ENCODE measurements at regions not wholly inside any gene's neighbourhood (a gene's known extent, or its start where the extent isn't known, plus 50 kb on each side); places are given as distances from the start of the nearest gene placed in this dataset.

DNA sequence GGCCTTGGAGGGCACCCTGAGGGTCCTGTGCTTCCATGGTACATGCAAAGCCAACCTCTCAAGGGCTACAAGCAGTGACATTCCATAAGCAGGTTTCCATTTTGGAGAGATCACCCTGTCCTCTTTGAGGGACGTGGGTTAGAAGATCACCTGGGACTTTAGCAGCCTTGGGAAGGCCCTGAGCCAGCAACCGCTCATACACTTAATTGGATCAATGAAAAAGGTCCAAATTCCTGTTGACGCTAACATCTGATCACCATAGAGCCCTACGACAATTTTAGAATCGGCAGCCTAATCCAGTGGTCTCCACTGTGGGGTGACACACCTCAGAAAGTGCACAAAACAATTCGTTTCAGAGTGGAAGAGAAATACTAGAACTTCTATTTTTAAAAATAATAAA, 196.0 kb upstream of the NR3C1 start:
- TF ChIP-seq, protein P1, sequence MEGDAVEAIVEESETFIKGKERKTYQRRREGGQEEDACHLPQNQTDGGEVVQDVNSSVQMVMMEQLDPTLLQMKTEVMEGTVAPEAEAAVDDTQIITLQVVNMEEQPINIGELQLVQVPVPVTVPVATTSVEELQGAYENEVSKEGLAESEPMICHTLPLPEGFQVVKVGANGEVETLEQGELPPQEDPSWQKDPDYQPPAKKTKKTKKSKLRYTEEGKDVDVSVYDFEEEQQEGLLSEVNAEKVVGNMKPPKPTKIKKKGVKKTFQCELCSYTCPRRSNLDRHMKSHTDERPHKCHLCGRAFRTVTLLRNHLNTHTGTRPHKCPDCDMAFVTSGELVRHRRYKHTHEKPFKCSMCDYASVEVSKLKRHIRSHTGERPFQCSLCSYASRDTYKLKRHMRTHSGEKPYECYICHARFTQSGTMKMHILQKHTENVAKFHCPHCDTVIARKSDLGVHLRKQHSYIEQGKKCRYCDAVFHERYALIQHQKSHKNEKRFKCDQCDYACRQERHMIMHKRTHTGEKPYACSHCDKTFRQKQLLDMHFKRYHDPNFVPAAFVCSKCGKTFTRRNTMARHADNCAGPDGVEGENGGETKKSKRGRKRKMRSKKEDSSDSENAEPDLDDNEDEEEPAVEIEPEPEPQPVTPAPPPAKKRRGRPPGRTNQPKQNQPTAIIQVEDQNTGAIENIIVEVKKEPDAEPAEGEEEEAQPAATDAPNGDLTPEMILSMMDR (IDR thresholded peaks at IDR 0.05) = no peak
- no peak for TF ChIP-seq POLR2AphosphoS5 (IDR thresholded peaks at IDR 0.05)
- TF ChIP-seq POLR2A (IDR thresholded peaks at IDR 0.05) = no peak
- Histone ChIP-seq H3K27me3 (no peaks in the 10 kb centered on the region), H3K9me3 (no peaks in the 10 kb centered on the region), H3K27ac (no peak overlapping the region), H3K36me3 (no peaks in the 10 kb centered on the region), H3K4me3 (no peak overlapping the region), H3K4me1 (peaks cover 0 to 3% (median 0%) of the 10 kb centered on the region in 4 donors)
- WGBS, 2 donors = 94 to 96% methylated on average over 6 of the region's 6 CpGs
- DNase-seq = no peak
- intact Hi-C loops (cut with DNase I) = no loop called here

DNA sequence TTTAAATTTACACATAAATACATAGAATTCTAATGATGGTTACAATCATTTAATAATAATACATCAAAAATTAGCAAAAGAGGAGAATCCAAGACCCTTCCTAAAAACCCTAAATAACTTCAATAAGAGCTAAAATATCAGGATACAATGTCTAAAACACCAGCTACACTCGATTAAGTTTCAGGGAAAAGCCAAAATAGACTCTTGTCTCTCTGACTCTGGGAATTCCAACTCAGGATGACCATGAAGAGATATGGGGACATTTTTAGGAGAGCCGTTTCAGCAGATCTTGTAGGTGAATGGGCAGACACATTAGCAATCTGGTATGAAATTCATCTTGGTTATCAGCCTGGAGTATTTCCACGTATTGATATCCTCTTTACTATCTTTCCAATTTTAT, 193.3 kb upstream of the NR3C1 start:
- no peak overlapping the region for H3K4me3 ChIP-seq
- WGBS, 2 donors = 95 to 97% methylated on average over 3 of the region's 3 CpGs
- TF ChIP-seq POLR2A (IDR thresholded peaks at IDR 0.05) (no peak), EP300 (IDR thresholded peaks at IDR 0.05) (no peak)
- TF ChIP-seq, protein P1 (IDR thresholded peaks at IDR 0.05) = no peak
- H3K27me3 ChIP-seq = no peaks in the 10 kb centered on the region
- no peaks in the 10 kb centered on the region for H3K9me3 ChIP-seq
- H3K36me3 ChIP-seq = no peaks in the 10 kb centered on the region
- no peak overlapping the region for H3K27ac ChIP-seq
- H3K4me1 ChIP-seq = peaks cover 0 to 3% (median 0%) of the 10 kb centered on the region in 4 donors
- intact Hi-C loops (cut with DNase I) = no loop called here
- DNase-seq = no peak

DNA sequence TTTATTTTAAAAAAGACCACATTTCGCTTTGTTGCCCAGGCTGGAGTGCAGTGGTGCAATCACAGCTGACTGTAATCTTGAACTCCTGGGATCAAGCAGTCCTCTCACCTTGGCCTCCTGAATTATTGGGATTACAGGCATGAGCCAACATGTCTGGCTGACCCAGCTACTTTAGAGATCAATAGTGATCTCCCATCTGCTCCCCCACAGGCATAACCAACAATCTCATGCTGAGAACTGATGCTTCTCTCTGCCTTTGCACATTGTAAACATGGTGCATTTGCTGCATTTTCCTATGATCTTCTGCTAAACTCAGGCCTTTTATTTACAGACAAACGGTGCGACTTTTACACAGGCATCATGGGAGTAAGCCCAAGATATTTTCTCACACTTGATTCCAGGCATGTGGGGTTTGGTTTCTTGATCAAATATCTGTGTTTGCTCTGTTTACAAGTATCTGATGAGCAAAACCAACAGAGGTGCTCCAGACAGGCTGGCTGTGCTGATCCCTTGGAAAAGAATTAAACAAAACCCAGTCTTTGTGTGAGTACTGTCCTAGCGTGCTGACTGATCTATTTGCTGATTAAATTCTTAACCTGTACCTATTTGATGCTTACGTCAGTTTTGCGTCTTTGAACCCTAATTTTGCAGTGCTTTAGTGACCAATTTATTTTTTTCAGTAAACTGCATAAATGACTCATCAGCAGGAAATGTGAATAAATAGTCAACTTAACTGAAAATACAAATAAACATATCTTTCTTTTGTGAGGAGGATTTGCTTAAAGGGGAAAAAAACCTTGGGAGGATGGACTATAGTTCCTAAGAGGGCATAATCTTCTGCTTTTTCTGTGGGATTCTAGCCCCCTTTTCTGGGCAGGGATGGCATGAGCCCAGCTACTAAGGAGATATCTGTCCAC, 191.7 kb upstream of the NR3C1 start:
- TF ChIP-seq POLR2AphosphoS5 (IDR thresholded peaks at IDR 0.05) = no peak
- TF ChIP-seq EP300 (IDR thresholded peaks at IDR 0.05) = no peak
- TF ChIP-seq, protein P1 (IDR thresholded peaks at IDR 0.05) = no peak
- TF ChIP-seq POLR2A (IDR thresholded peaks at IDR 0.05) = no peak
- WGBS, 2 donors = 75 to 77% methylated on average over 6 of the region's 6 CpGs
- H3K27me3 ChIP-seq = no peaks in the 10 kb centered on the region

DNA sequence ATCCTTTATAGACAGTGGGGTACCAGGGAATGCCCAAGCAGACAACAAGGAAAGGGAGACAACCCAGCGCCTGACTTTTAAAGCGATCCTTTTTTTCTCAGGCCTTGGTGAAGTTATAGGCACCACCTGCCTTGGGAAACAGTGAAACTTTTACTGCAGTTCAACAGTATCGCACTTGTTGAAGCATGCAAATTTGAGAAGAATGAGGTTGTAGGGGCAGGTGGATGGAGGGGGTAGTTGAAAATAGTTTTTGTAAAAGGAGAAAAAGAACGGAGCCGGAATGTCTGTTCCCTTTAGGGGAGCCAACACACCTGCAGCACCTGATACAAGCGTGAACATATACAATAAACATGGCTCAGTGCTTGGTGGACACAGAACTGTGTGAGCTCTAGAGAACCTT, 190.2 kb upstream of the NR3C1 start:
- Histone ChIP-seq H3K27me3 (no peaks in the 10 kb centered on the region), H3K36me3 (no peaks in the 10 kb centered on the region), H3K27ac (no peak overlapping the region), H3K4me1 (peaks cover 0 to 3% (median 0%) of the 10 kb centered on the region in 4 donors), H3K4me3 (no peak overlapping the region), H3K9me3 (no peaks in the 10 kb centered on the region)
- intact Hi-C loops (cut with DNase I) = no loop called here
- TF ChIP-seq POLR2A (IDR thresholded peaks at IDR 0.05) (no peak), POLR2AphosphoS5 (IDR thresholded peaks at IDR 0.05) (no peak), EP300 (IDR thresholded peaks at IDR 0.05) (no peak)
- TF ChIP-seq, protein P1 (IDR thresholded peaks at IDR 0.05) = no peak
- whole genome bisulfite sequencing, 2 donors = 63 to 67% methylated on average over 6 of the region's 6 CpGs
- DNase-seq = no peak

More for the DNA sequence above, 191.7 kb upstream of the NR3C1 start:
- no peaks in the 10 kb centered on the region for H3K36me3 ChIP-seq
- intact Hi-C loops (cut with DNase I) = no loop called here
- H3K4me1 ChIP-seq = peaks cover 0 to 3% (median 0%) of the 10 kb centered on the region in 4 donors
- H3K9me3 ChIP-seq = no peaks in the 10 kb centered on the region
- no peak overlapping the region for H3K4me3 ChIP-seq
- no peak for DNase-seq
- no peak overlapping the region for H3K27ac ChIP-seq

All from sigmoid colon (tissue), 6 donors.